GM18502 (cell line): ENCODE measurements at regions not wholly inside any gene's neighbourhood (a gene's known extent, or its start where the extent isn't known, plus 50 kb on each side); places are given as distances from the start of the nearest gene placed in this dataset.
"Not testable (repeated sequence)": the region's sequence is repeated elsewhere in the genome, so short reads cannot be mapped to it uniquely, and the experiment has no call there.

Experiments used
- ATAC-seq: cut with Tn5 transposase; IDR thresholded peaks from one replicate; pipeline ENCODE4 v1.9.1; 2021; ENCODE audit warnings: mild to moderate bottlenecking; ENCODE audit not compliant: unreplicated experiment, poor library complexity

DNA sequence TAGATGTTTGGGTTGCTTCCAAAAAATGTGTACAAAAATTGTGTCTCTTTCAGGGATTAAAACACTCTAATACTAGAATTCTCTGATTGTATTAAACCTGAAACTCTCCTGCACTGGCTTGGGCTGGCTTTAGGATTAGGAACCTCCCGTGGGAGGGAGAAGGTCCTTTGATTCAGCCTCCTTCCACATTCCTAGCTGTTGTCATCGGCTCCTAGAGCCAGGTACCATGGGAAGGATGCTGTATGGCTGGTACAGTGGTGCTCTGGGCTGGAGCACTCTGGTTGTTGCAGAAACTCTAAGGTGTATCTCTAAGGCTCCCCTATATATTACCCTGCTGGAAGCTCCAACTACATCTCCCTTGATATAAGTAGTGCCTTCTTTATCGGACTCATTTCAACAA, 245.2 kb upstream of the FOXK1 start:
- no peak for ATAC-seq

DNA sequence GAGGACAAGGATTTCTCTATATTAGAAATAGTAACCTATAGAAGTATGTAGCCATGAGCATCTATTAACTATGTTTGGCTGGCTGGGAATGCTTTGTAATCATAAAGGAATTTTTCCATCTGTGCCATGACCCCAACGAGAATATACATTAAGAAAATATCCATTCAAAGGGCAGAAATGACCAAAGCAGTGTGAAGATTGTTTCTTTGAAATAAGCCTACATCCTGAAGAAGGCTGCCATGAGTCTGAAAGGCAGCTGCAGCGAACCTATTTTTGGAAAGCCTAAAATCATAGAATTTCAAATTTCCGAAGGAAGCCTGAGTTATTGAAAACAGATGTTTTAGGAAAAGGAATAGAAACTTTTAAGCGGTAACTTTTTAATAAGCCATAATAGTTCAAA, 244.2 kb upstream of the FOXK1 start:
- ATAC-seq, result no peak

DNA sequence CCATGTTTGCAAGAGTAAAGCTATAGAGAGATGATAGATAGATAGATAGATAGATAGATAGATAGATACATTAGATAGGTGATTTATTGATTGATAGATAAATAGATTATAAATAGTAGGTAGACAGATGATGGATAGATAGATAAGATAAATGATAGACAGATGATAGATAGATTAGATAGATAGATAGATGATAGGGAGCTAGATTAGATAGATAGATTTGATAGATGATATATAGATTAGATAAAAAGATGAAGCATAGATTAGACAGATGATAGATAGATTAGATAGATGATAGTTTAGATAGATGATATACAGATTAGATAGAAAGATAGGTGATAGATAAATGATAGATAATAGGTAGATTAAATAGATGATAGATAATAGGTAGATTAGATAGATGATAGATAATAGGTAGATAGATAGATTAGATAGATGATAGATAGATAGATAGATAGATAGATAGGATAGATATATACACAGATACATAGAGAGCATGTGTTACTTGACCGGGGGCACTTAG, 243.3 kb upstream of the FOXK1 start:
- ATAC-seq, result no peak

DNA sequence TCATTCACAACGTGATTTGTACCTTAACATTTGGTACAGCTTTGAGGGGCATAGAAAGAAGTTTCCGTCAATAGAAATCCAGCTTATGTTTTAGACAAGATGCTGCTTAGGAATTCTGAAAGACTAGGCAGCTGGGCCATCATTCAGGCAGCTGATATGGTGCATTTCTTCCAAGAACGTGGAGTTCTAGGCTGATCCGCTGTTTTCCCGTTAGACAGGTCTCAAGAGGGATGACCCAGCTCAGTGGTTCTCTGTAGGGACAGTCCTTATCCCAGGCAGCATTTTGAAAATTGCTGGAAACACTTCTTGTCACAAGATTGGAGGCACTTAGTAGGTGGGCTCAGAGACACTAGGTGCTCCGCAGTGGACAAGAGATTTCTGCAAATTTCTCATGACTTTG, 242.7 kb upstream of the FOXK1 start:
- ATAC-seq, result no peak

DNA sequence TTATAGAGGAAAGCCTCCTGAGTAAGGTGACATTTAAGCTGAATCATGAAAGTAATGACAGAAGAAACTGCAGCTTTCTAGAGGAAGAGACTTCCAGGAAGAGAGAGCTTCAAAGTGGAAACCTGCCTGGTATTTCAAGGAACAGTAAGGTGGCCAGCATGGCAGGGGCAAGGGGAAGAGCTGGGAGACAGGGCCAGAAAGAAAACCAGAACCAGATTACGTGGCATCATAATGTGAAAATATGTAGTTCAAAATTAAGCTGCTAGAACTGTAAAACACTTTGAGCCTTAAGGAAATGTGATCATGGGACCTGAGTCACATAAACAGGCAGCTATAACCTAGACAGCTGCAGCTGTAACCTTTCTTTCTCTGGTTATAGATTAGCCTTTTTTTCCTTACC, 238.0 kb upstream of the FOXK1 start:
- no peak for ATAC-seq

DNA sequence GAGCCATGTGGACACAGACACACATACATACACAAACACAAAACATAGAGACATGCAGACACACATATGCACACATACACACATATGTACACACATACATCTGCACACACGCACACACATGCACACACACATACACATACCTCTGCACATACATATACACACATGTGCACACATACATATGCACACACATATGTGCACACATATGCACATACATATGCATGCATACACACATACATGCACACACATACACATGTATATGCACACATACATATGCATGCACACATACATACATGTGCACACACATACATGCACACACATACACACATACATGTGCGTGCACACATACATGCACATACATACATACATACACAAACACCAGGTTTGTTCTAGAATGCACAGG, 236.3 kb upstream of the FOXK1 start:
- ATAC-seq, result no peak

DNA sequence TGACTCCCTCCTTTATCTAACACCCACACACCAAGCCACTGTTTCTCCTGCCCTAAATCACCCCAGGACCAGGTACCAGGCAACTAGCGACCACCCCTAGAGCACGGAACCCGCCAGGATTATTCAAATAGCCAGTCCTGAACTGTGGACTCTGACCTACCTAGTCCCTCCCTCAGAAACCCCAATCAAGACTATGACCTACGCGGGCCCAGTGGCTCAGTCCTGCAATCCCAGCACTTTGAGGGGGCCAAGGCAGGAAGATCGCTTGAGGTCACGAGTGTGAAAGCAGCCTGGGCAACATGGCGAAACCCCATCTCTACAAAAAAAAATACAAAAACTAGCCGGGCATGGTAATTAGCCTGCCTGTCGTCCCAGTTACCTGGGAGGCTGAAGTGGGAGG, 232.8 kb upstream of the FOXK1 start:
- no peak for ATAC-seq

DNA sequence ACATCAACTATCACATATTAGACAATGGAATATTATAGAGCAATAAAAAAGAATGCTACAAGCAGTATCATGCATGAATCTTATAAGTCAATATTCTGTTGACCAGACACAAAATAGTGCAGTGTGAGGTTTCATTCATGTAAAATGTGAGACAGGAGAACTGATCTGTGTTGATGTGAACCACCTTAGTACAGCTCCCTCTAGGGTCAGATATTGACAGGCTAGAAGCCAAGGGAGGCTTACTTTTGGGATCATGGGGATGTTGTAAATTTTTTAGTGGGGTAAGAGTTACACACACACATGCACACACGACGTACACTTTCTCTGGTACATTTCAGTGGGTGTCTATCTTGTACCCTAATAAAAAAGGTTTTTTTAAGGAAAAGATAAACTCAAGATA, 231.6 kb upstream of the FOXK1 start:
- ATAC-seq, result no peak

DNA sequence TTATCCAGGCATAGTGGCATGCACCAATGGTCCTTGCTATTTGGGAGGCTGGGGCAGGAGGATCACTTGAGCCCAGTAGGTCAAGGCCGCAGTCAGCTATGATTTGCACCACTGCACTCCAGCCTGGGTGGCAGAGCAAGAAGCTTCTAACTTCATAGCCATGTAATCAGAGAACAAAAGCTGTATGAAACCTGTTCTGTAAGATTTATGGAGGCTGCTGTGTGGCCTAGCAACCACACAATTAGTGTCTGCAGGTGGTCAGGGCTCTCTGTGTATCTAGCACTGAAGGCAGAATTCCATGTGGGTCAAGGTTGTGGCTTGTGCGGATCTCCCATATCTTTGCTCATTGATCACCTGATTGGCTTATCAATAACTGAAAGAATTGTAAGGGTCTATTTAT, 221.5 kb upstream of the FOXK1 start:
- no peak for ATAC-seq

DNA sequence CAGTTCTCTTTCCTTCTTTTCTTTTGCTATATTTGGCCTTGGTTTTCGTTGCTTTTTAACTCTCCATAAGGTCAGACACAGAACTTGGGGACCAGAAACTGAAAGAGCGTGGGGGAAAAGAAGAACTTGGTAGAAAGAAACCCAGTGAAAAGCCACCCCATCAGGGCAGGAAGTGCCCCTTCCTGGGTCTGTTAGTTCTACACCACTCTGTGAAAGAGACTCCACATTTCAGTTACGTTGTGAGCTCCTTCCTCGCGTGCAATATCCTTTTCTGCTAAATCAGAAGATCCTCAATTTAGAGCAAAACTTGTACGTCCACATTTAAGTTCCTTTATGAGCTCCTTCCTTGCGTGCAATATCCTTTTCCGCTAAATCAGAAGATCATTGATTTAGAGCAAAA, 220.6 kb upstream of the FOXK1 start:
- no peak for ATAC-seq

DNA sequence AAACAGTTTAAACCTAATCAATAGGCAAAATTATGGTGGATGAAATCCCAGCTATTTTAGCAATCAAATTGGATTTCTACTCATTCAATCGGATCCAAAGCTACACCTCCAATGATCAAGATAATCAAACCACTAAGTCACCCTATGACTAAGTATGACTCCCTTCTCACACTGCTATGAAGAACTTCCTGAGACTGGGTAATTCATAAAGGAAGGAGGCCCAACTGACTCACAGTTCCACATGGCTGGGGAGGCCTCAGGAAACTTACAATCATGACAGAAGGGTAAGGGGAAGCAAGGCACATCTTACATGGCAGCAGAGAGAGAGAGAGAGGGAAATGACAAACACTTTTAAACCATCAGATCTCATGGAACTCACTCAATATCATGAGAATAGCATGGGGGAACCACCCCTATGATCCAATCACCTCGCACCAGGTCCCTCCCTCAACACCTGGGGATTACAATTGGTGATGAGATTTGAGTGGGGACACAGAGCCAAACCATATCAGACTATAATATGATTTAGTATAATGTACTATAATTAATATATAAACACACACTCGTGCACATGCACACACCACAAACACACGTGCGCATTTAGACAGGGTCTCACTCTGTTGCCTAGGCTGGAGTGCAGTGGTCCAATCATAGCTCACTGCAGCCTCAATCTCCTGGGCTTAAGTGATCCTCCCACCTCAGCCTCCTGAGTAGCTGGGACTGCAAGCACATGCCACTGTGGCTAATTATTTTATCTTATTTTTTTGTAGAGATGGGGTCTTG, 213.6 kb upstream of the FOXK1 start:
- no peak for ATAC-seq

DNA sequence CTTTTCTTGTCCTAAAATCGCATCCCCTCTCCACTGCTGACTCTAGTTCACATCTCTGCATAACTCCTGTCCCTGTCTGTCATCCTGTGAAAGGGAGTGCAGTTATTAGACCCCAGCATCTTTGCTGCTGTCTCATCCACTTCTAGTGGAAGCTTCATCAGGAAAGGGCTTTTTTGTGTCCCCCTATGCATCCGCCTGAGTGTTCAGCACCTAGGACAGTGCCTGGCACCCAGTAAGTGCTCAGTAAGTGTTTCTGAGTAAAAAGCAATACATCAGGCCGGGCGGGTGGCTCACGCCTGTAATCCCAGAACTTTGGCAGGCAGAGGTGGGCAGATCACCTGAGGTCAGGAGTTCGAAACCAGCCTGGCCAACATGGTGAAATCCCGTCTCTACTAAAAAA, 211.8 kb upstream of the FOXK1 start:
- ATAC-seq, result no peak

DNA sequence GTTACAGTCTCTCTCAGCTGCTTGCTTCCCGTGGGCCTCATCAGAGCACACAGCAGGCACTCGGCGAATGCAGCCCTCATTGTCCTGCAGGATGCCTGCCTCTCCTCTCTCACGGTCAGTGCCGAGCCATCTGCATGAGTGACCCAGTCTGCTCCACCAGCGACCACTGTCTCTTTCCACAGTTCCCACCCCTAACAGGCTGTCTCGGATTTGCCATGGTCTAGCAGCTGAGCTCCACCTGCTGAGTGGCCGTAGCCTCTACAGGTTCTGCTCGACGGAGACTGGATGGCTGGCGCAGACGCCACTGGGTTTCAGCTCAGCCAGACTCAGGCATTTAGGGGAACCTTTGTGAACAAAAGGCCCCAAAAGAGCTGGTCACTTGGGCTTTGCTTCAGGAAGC, 209.4 kb upstream of the FOXK1 start:
- no peak for ATAC-seq

DNA sequence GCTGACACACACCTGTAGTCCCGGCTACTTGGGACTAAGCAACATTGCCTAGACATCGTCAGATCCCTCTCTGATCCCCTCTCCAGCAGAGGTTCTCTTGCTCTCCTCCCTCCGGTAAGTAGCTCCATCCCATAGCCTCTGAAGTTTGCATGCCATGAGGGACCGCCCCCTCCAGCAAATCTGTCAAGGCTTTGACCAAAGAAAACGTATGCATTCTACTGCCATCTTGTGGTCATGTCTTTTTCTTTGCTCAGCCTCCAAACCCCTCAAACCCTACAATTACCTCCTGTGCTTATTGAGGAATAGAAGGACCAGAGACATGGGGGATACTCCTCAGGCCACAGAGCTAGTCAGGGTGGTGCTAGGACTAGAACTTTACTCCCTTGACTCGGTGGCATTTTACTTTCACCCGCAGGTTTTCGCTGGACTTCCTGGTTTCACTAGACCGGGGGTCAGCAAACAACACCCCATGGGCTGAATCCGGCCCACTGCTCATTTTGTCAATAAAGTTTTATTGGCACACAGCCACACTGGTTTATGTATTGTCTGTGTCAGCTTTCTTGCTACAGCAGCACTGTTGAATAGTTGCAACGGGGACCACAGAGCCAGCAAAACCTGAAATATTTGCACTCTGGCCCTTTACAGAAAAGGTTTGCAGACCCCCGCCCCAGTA, 202.6 kb upstream of the FOXK1 start:
- no peak for ATAC-seq

DNA sequence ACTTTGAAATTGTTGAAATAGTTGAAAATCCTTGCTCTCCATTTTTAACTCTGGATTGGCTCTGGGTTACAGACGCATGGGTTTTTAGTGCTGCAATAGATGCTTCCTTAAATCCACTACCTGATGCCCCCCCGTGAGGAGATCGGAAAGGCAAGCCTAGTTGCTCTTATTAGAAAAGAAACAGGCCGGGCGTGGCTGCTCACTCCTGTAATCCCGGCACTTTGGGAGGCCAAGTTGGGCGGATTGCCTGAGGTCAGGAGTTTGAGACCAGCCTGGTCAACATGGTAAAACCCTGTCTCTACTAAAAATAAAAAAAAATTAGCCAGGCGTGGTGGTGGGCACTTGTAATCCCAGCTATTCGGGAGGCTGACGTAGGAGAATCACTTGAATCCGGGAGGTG, 202.0 kb upstream of the FOXK1 start:
- ATAC-seq, result not testable (repeated sequence)

DNA sequence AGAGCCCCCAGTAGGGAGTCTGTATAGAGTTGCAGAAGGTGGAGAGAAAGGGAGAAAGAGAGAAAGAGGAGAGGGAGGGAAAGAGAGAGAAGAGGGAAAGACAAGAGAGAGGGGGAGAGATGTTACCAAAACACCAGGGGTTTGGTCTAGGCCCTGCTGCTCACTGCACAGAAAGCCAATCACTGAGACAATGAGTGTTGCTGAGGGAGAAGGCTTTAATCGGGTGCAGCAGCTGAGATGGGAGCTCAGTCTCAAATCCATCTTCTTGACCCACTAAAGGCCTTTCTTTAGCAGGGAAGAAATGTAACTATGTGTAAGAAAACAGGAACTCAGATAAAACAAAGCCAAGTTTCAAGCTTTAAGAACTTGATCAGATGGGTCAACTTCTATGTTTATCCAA, 198.2 kb upstream of the FOXK1 start:
- no peak for ATAC-seq

DNA sequence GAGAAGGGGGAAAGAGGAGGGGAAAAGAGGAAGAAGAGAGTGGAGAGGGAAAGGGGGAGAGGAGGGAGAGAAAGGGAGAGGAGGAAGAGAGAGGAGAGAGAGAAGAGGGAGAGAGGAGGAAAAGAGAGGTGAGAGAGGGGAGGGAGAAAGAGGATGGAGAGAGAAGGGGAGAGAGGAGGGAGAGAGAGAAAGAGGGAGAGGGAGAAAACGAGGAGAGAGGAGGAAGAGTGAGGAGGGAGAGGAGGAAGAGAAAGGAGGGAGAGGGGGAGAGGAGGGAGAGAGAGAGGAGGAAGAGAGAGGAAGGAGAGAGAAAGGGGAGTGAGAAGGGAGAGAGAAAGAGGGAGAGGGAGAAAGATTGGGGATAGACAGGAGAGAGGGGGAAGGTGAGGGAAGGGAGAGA, 197.6 kb upstream of the FOXK1 start:
- no peak for ATAC-seq

DNA sequence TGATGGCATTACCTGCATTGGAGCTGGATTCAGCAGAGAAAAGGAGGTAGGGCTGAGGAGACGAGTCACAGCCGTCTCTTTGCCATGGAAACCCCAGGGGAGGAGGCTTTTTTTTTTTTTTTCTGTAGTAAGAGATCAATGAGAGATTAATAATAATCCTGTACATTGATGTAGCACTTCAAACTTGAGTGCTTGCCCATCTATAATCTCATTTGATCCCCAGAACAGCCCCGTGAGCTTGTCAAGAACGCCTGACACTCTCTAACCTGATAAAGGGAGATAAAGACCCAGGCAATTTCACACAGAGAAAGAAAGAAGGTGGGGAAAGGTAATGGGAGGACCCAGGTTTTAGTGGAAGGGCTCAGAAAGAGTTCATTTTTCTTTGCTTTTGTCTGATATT, 195.2 kb upstream of the FOXK1 start:
- ATAC-seq, result no peak

DNA sequence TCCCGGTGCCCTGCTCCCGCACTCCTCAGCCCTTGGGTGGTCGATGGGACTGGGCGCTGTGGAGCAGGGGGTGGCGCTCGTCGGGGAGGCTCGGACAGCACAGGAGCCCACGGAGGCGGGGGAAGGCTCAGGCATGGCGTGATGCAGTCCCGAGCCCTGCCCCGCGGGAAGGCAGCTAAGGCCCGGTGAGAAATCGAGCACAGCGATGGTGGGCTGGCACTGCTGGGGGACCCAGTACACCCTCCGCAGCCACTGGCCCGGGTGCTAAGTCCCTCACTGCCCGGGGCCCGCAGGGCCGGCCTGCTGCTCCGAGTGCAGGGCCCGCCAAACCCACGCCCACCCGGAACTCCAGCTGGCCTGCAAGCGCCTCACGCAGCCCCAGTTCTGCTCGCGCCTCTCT, 185.2 kb upstream of the FOXK1 start:
- ATAC-seq, result not testable (repeated sequence)

DNA sequence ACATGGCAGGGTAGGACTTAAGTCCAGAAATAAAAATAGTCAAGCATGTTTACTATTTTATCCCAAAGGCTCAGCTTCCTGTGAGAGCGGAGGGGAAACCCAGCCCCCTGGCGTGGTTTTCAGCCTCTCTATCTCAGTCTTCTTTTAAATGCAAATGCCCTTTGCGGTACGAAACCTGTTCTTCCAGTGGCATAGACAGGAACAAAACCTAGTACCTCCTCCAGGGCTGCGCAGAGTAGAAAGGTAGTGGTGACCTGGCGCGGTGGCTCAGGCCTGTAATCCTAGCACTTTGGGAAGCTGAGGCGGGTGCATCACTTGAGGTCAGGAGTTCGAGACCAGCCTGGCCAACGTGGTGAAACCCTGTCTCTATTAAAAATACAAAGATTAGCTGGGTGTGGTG, 181.3 kb upstream of the FOXK1 start:
- no peak for ATAC-seq

DNA sequence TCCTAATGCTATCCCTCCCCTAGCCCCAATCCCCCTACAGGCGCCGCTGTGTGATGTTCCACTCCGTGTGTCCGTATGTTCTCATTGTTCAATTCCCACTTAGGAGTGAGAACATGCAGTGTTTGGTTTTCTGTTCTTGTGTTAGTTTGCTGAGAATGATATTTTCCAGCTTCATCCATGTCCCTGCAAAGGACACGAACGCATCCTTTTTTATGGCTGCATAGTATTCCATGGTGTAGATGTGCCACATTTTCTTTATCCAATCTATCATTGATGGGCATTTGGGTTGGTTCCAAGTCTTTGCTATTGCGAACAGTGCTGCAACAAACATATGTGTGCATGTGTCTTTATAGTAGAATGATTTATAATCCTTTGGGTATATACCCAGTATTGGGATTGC, 174.2 kb upstream of the FOXK1 start:
- not testable (repeated sequence) for ATAC-seq

DNA sequence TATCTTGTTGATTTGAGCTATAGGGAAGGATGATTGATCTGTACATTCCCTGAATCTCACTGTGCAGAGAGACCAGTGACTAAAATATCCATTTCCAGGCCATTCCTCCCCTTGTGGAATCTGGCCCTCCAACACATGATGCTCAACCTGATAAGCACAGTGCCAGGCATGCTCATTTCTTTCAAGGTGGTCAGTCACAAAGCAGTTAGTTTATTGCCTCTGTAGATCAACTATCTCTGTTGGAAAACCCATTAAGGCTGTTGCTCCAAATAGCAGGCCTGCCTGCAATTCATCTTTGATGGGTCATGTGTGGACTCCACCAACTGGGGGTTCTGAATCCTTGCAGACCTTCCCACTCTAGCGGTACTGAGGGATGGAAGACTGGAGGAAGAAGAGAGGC, 168.6 kb upstream of the FOXK1 start:
- ATAC-seq, result no peak
